Stomach smooth muscle (tissue), 2 donors: ENCODE measurements at regions not wholly inside any gene's neighbourhood (a gene's known extent, or its start where the extent isn't known, plus 50 kb on each side); places are given as distances from the start of the nearest gene placed in this dataset.

Source experiments
- H3K27ac ChIP-seq: one replicate; pipeline ENCODE4 v1.7.0; 2013; ENCODE audit warnings: mild to moderate bottlenecking, low read length, inconsistent platforms
- H3K27me3 ChIP-seq, 2 donors: one replicate each; pipeline ENCODE4 v1.7.0; 2013; ENCODE audit warnings: low read length in 2 of 2; ENCODE audit not compliant: insufficient read depth in 2 of 2, control insufficient read depth in 1 of 2
- H3K36me3 ChIP-seq, 2 donors: one replicate each; pipeline ENCODE4 v1.7.0; 2013; ENCODE audit warnings: low read length in 2 of 2; ENCODE audit not compliant: control insufficient read depth in 2 of 2, insufficient read depth in 2 of 2
- H3K4me1 ChIP-seq: one replicate; pipeline ENCODE4 v1.7.0; 2013; ENCODE audit warnings: low read length; ENCODE audit not compliant: control insufficient read depth, insufficient read depth
- H3K4me3 ChIP-seq, 2 donors: one replicate each; pipeline ENCODE4 v1.7.0; 2013; ENCODE audit warnings: low read length in 2 of 2
- H3K9ac ChIP-seq, 2 donors: one replicate each; pipeline ENCODE4 v1.7.0; 2013; ENCODE audit warnings: low read length in 2 of 2, mild to moderate bottlenecking in 1 of 2
- H3K9me3 ChIP-seq, 2 donors: one replicate each; pipeline ENCODE4 v1.7.0; 2013; ENCODE audit warnings: low read length in 2 of 2; ENCODE audit not compliant: control insufficient read depth in 2 of 2
- donor health status: healthy.
- donor health status: Pancreatic carcinoma.

GRCh38 chr4:84441758-84442377, 57.2 kb downstream of the NKX6-1 start:
- Histone ChIP-seq H3K27ac (no peak overlapping the region), H3K4me3 (no peak overlapping the region), H3K9ac (no peak overlapping the region), H3K27me3 (no peaks in the 10 kb centered on the region), H3K4me1 (no peaks in the 10 kb centered on the region), H3K9me3 (no peaks in the 10 kb centered on the region), H3K36me3 (no peaks in the 10 kb centered on the region)

- H3K27ac ChIP-seq: no peak overlapping the region
- no peaks in the 10 kb centered on the region for H3K27me3 ChIP-seq
- H3K9ac ChIP-seq: no peak overlapping the region
These were observed 59.1 kb downstream of the NKX6-1 start for GRCh38 chr4:84439996-84440395.

GRCh38 chr4:84436812-84437211, 62.3 kb downstream of the NKX6-1 start:
- H3K9ac ChIP-seq: no peak overlapping the region

More at GRCh38 chr4:84439996-84440395, 59.1 kb downstream of the NKX6-1 start:
- no peaks in the 10 kb centered on the region for H3K4me1 ChIP-seq
- H3K4me3 ChIP-seq: no peak overlapping the region
- no peaks in the 10 kb centered on the region for H3K36me3 ChIP-seq
- no peaks in the 10 kb centered on the region for H3K9me3 ChIP-seq

GRCh38 chr4:84434344-84434743, 64.7 kb downstream of the NKX6-1 start:
- Histone ChIP-seq H3K4me3 (no peak overlapping the region), H3K4me1 (no peaks in the 10 kb centered on the region), H3K9ac (no peak overlapping the region), H3K27ac (no peak overlapping the region), H3K36me3 (no peaks in the 10 kb centered on the region), H3K27me3 (no peaks in the 10 kb centered on the region), H3K9me3 (no peaks in the 10 kb centered on the region)

More at GRCh38 chr4:84436812-84437211, 62.3 kb downstream of the NKX6-1 start:
- no peak overlapping the region for H3K4me3 ChIP-seq
- no peak overlapping the region for H3K27ac ChIP-seq
- H3K27me3 ChIP-seq: no peaks in the 10 kb centered on the region
- H3K4me1 ChIP-seq: no peaks in the 10 kb centered on the region
- H3K36me3 ChIP-seq: no peaks in the 10 kb centered on the region
- H3K9me3 ChIP-seq: no peaks in the 10 kb centered on the region

GRCh38 chr4:84433633-84434222, 65.4 kb downstream of the NKX6-1 start:
- Histone ChIP-seq H3K27me3 (no peaks in the 10 kb centered on the region), H3K4me3 (no peak overlapping the region), H3K9me3 (no peaks in the 10 kb centered on the region)

GRCh38 chr4:84432713-84433112, 66.4 kb downstream of the NKX6-1 start:
- H3K9me3 ChIP-seq: no peaks in the 10 kb centered on the region

More at GRCh38 chr4:84433633-84434222, 65.4 kb downstream of the NKX6-1 start:
- Histone ChIP-seq H3K4me1 (no peaks in the 10 kb centered on the region), H3K9ac (no peak overlapping the region), H3K36me3 (no peaks in the 10 kb centered on the region), H3K27ac (no peak overlapping the region)

GRCh38 chr4:84420608-84421007, 78.5 kb downstream of the NKX6-1 start:
- Histone ChIP-seq H3K27me3 (no peaks in the 10 kb centered on the region), H3K9me3 (no peaks in the 10 kb centered on the region), H3K4me3 (no peak overlapping the region), H3K27ac (no peak overlapping the region), H3K9ac (no peak overlapping the region), H3K36me3 (no peaks in the 10 kb centered on the region), H3K4me1 (no peaks in the 10 kb centered on the region)

More at GRCh38 chr4:84432713-84433112, 66.4 kb downstream of the NKX6-1 start:
- Histone ChIP-seq H3K27ac (no peak overlapping the region), H3K27me3 (no peaks in the 10 kb centered on the region), H3K36me3 (no peaks in the 10 kb centered on the region), H3K9ac (no peak overlapping the region), H3K4me1 (no peaks in the 10 kb centered on the region), H3K4me3 (no peak overlapping the region)

GRCh38 chr4:84419201-84419600, 79.9 kb downstream of the NKX6-1 start:
- H3K9me3 ChIP-seq: no peaks in the 10 kb centered on the region
- H3K4me3 ChIP-seq: no peak overlapping the region
- no peak overlapping the region for H3K27ac ChIP-seq
- H3K36me3 ChIP-seq: no peaks in the 10 kb centered on the region
- H3K4me1 ChIP-seq: no peaks in the 10 kb centered on the region
- no peaks in the 10 kb centered on the region for H3K27me3 ChIP-seq
- H3K9ac ChIP-seq: no peak overlapping the region

GRCh38 chr4:84417997-84418709, 80.9 kb downstream of the NKX6-1 start:
- Histone ChIP-seq H3K4me1 (no peaks in the 10 kb centered on the region), H3K36me3 (no peaks in the 10 kb centered on the region), H3K9ac (no peak overlapping the region), H3K27ac (no peak overlapping the region), H3K4me3 (no peak overlapping the region), H3K27me3 (no peaks in the 10 kb centered on the region), H3K9me3 (no peaks in the 10 kb centered on the region)

GRCh38 chr4:84413976-84414375, 85.1 kb downstream of the NKX6-1 start:
- Histone ChIP-seq H3K9me3 (no peaks in the 10 kb centered on the region), H3K36me3 (no peaks in the 10 kb centered on the region), H3K27me3 (no peaks in the 10 kb centered on the region), H3K27ac (no peak overlapping the region), H3K4me1 (no peaks in the 10 kb centered on the region), H3K4me3 (no peak overlapping the region), H3K9ac (no peak overlapping the region)

GRCh38 chr4:84413480-84413879, 85.6 kb downstream of the NKX6-1 start:
- no peak overlapping the region for H3K4me3 ChIP-seq
- H3K9me3 ChIP-seq: no peaks in the 10 kb centered on the region
- no peaks in the 10 kb centered on the region for H3K36me3 ChIP-seq
- H3K27me3 ChIP-seq: no peaks in the 10 kb centered on the region
- H3K9ac ChIP-seq: no peak overlapping the region
- H3K27ac ChIP-seq: no peak overlapping the region
- no peaks in the 10 kb centered on the region for H3K4me1 ChIP-seq
